A549 (cell line): ENCODE measurements at regions not wholly inside any gene's neighbourhood (a gene's known extent, or its start where the extent isn't known, plus 50 kb on each side); places are given as distances from the start of the nearest gene placed in this dataset.
A peak's percentile ranks its signal among the peaks of the same experiment; 100 is the strongest.

Experiments used
- ATAC-seq, 2 experiments: fragments of 200-7000 bp in 1 of 2; fragments of >200 bp in 1 of 2; cut with Nextera tagmentation in 1 of 2; cut with Tn5 transposase in 1 of 2; 3 replicates each; pipeline versions ENCODE4 v1.8.0 to v1.9.1; 2018 to 2020; ENCODE audit warnings: mild to moderate bottlenecking in 1 of 2, moderate library complexity in 1 of 2
- CTCF ChIA-PET: fragments of 300-600 bp; sonication (Branson Sonifier 250); formaldehyde crosslinking; extraction: SDS; loops from one replicate; lab custom pipeline; 2021; ENCODE audit warnings: antibody characterized with exemption, inconsistent platforms; lab: Yijun Ruan, JAX
- POLR2A ChIA-PET: fragments of 350-600 bp; formaldehyde crosslinking; extraction: SDS; loops from one replicate; lab custom pipeline; 2021; ENCODE audit warnings: antibody characterized with exemption, inconsistent platforms; lab: Yijun Ruan, JAX
- DNase-seq, 2 experiments: peaks; one replicate each; pipeline versions ENCODE4 v3.0.0 to v3.0.0-alpha.2; 2011 to 2016; ENCODE audit warnings: low read depth in 1 of 2, low spot score in 1 of 2
- FAIRE-seq: peaks from 2 replicates; lab custom pipeline; 2011; peaks lifted over from hg19 to GRCh38; lab: Jason Lieb, UNC
- H3K27ac ChIP-seq, 2 experiments: fragments of >200 bp; sonication (Bioruptor Twin); formaldehyde crosslinking; 3 replicates each; pipeline ENCODE4 v1.5.1; 2016 to 2017
- H3K4me1 ChIP-seq: fragments of >200 bp; sonication (Bioruptor Twin); formaldehyde crosslinking; 3 replicates; pipeline ENCODE4 v1.6.1; 2016
- H3K4me2 ChIP-seq: fragments of >200 bp; sonication (Bioruptor Twin); formaldehyde crosslinking; 3 replicates; pipeline ENCODE4 v1.6.1; 2016
- H3K4me3 ChIP-seq: fragments of >200 bp; sonication (Bioruptor Twin); formaldehyde crosslinking; 3 replicates; pipeline ENCODE4 v1.5.1; 2016
- H3K9me3 ChIP-seq: fragments of >200 bp; sonication (Bioruptor Twin); formaldehyde crosslinking; 3 replicates; pipeline ENCODE4 v1.6.1; 2016
- CEBPB ChIP-seq, 2 experiments: fragments of >200 bp in 1 of 2; sonication (Bioruptor Twin) in 1 of 2; formaldehyde crosslinking in 1 of 2; IDR thresholded peaks; 2 replicates each; pipeline ENCODE4 v1.6.1; 2012 to 2016
- EHMT2 ChIP-seq: fragments of 200-600 bp; sonication (generic); IDR thresholded peaks from 2 replicates; pipeline ENCODE4 v1.6.1; 2016; ENCODE audit warnings: antibody characterized with exemption, low read depth, mild to moderate bottlenecking, moderate library complexity
- ESRRA ChIP-seq: fragments of 150-350 bp; IDR thresholded peaks from 2 replicates; pipeline ENCODE4 v1.6.1; 2014; ENCODE audit warnings: mild to moderate bottlenecking, low read length, borderline replicate concordance
- FOSB ChIP-seq: fragments of 250-450 bp; sonication (Bioruptor Pico); IDR thresholded peaks from 2 replicates; pipeline ENCODE4 v1.5.0; 2020; ENCODE audit warnings: mild to moderate bottlenecking, moderate library complexity
- JUN ChIP-seq, 2 experiments: fragments of >200 bp; sonication (Bioruptor Twin); formaldehyde crosslinking; IDR thresholded peaks; 2 replicates in 1 of 2; 3 replicates in 1 of 2; pipeline ENCODE4 v1.6.1; 2016 to 2017
- KDM5A ChIP-seq: fragments of 200-600 bp; sonication (generic); IDR thresholded peaks from 2 replicates; pipeline ENCODE4 v1.6.1; 2016; ENCODE audit warnings: antibody characterized with exemption, mild to moderate bottlenecking
- MAFK ChIP-seq: fragments of 450-650 bp; IDR thresholded peaks from 2 replicates; pipeline ENCODE4 v1.6.1; 2014; ENCODE audit not compliant: partially characterized antibody
- MAZ ChIP-seq: fragments of 150-350 bp; IDR thresholded peaks from 2 replicates; pipeline ENCODE4 v1.6.1; 2014; ENCODE audit warnings: antibody characterized with exemption, low read depth, low read length, borderline replicate concordance
- NR3C1 ChIP-seq: fragments of >200 bp; sonication (Bioruptor Twin); formaldehyde crosslinking; IDR thresholded peaks from 3 replicates; pipeline ENCODE4 v1.6.1; 2017
- PHF8 ChIP-seq: fragments of 200-600 bp; sonication (generic); IDR thresholded peaks from 2 replicates; pipeline ENCODE4 v1.6.1; 2016; ENCODE audit warnings: low read depth, mild to moderate bottlenecking, antibody characterized with exemption, moderate library complexity, borderline replicate concordance
- POLR2A ChIP-seq: IDR thresholded peaks from 2 replicates; pipeline ENCODE4 v1.6.1; 2012; ENCODE audit warnings: mild to moderate bottlenecking, low read length
- POLR2AphosphoS2 ChIP-seq: conservative IDR thresholded peaks from 2 replicates; pipeline ENCODE4 v1.6.1; 2012; ENCODE audit warnings: low read length, improper control_type of control experiment, inconsistent platforms
- RCOR1 ChIP-seq: fragments of 150-350 bp; IDR thresholded peaks from 2 replicates; pipeline ENCODE4 v1.6.1; 2014; ENCODE audit warnings: antibody characterized with exemption, low read length, low read depth
- RFX5 ChIP-seq: fragments of 450-650 bp; IDR thresholded peaks from 2 replicates; pipeline ENCODE4 v1.7.1; 2014; ENCODE audit warnings: antibody characterized with exemption, mild to moderate bottlenecking, moderate library complexity
- RNF2 ChIP-seq: fragments of 200-600 bp; sonication (generic); IDR thresholded peaks from 2 replicates; pipeline ENCODE4 v1.6.1; 2016; ENCODE audit warnings: low read depth, mild to moderate bottlenecking, antibody characterized with exemption, moderate library complexity, borderline replicate concordance
- SMC3 ChIP-seq: fragments of >200 bp; sonication (Bioruptor Twin); formaldehyde crosslinking; IDR thresholded peaks from 3 replicates; pipeline ENCODE4 v1.6.1; 2018; ENCODE audit warnings: inconsistent platforms
- SREBF2 ChIP-seq: fragments of 450-650 bp; IDR thresholded peaks from 2 replicates; pipeline ENCODE4 v1.6.1; 2014; ENCODE audit warnings: mild to moderate bottlenecking, moderate library complexity
- TP53 ChIP-seq: fragments of 250-450 bp; sonication (Bioruptor Pico); IDR thresholded peaks from 2 replicates; pipeline ENCODE4 v1.5.0; 2021; ENCODE audit warnings: mild to moderate bottlenecking, moderate library complexity
- ZC3H11A ChIP-seq: fragments of 450-650 bp; IDR thresholded peaks from 2 replicates; pipeline ENCODE4 v1.6.1; 2014; ENCODE audit warnings: antibody characterized with exemption, mild to moderate bottlenecking
- ZNF302 ChIP-seq: fragments of 250-450 bp; sonication (Bioruptor Pico); IDR thresholded peaks from 2 replicates; pipeline ENCODE4 v1.9.0; 2021; ENCODE audit warnings: inconsistent platforms, mild to moderate bottlenecking, moderate library complexity
- WGBS: methylation state at CpG from one replicate; pipeline ENCODE4 v1.1.6; 2017; ENCODE audit errors: missing lambda C conversion rate; 5-methylcytosine and 5-hydroxymethylcytosine counted together
- TF ChIP-seq, protein P1 (sequence below): IDR thresholded peaks from 2 replicates; pipeline ENCODE4 v1.6.1; 2012
- TF ChIP-seq, protein P2 (sequence below): IDR thresholded peaks from 2 replicates; pipeline ENCODE4 v1.6.1; 2012; ENCODE audit warnings: low read depth, borderline replicate concordance
- TF ChIP-seq, protein P3 (sequence below): fragments of 250-450 bp; sonication (Bioruptor Pico); IDR thresholded peaks from 2 replicates; pipeline ENCODE4 v1.5.0; 2020; ENCODE audit warnings: low read depth, mild to moderate bottlenecking, moderate library complexity
- TF ChIP-seq, protein P4 (sequence below): fragments of >200 bp; sonication (Bioruptor Twin); formaldehyde crosslinking; IDR thresholded peaks from 3 replicates; pipeline ENCODE4 v1.6.1; 2016
- TF ChIP-seq, protein P5 (sequence below): fragments of 450-650 bp; IDR thresholded peaks from 2 replicates; pipeline ENCODE4 v1.6.1; 2014; ENCODE audit warnings: antibody characterized with exemption

DNA sequence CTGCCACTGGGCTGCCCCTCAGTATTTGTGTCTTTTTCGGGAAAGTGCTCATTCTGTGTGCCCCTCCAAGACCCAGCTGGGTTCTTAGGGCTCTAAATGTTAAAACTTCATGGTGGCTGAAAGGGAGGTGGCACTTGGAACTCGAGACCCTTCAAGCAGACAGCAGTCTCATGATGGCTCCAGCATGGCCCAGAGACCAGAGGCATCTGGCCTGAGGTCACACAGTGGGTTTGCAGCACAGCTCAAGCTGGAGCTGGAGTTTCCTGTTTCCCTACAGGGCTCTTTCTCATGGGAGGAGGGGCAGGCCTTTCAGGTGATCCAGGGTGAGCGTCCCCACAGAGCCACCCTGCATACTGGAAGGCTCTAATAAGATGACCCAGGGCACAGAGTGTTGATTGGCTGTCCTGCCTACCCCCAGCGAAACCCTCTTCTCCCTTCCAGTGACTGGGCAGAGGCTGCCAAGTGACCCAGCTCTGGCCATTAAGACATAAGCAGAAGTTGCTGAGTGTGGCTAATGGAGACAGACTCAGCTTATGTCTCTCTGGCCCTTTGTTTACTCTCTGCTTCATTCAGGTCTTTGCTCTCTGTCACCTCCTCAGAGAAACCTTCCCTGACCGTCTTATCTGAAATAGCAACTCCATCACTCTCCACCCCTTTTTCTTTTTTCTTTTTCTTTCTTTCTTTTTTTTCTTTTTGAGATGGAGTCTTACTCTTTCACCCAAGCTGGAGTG lies 166.6 kb upstream of the SMAD3 start:
- DNase-seq (no peak), FAIRE-seq (no peak), ATAC-seq (no peak)
- no peak overlapping the region for H3K4me3 ChIP-seq
- no peak for TF ChIP-seq JUN (IDR thresholded peaks at IDR 0.05)
- TF ChIP-seq, protein P1, sequence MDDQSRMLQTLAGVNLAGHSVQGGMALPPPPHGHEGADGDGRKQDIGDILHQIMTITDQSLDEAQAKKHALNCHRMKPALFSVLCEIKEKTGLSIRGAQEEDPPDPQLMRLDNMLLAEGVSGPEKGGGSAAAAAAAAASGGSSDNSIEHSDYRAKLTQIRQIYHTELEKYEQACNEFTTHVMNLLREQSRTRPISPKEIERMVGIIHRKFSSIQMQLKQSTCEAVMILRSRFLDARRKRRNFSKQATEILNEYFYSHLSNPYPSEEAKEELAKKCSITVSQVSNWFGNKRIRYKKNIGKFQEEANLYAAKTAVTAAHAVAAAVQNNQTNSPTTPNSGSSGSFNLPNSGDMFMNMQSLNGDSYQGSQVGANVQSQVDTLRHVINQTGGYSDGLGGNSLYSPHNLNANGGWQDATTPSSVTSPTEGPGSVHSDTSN, result no peak
- TF ChIP-seq MAFK, result peak; percentile 21
- 82% methylated on average over 5 of the region's 5 CpGs for WGBS
- ChIA-PET CTCF (interaction anchor here (1.5 to 17.6 kb wide), 6 partner anchors 13 to 280 kb away, joined by 4 to 261 read pairs (median 39); no protein-coding TSS in a partner anchor), POLR2A (no interaction called here)
- H3K27ac ChIP-seq, result peak overlapping the region in 1 of 2 experiments; percentile 61; a peak in 3 of 6 replicates
- H3K9me3 ChIP-seq, result no peaks in the 10 kb centered on the region
- no peak overlapping the region for H3K4me2 ChIP-seq
- H3K4me1 ChIP-seq, result peaks cover 43% of the 10 kb centered on the region

DNA sequence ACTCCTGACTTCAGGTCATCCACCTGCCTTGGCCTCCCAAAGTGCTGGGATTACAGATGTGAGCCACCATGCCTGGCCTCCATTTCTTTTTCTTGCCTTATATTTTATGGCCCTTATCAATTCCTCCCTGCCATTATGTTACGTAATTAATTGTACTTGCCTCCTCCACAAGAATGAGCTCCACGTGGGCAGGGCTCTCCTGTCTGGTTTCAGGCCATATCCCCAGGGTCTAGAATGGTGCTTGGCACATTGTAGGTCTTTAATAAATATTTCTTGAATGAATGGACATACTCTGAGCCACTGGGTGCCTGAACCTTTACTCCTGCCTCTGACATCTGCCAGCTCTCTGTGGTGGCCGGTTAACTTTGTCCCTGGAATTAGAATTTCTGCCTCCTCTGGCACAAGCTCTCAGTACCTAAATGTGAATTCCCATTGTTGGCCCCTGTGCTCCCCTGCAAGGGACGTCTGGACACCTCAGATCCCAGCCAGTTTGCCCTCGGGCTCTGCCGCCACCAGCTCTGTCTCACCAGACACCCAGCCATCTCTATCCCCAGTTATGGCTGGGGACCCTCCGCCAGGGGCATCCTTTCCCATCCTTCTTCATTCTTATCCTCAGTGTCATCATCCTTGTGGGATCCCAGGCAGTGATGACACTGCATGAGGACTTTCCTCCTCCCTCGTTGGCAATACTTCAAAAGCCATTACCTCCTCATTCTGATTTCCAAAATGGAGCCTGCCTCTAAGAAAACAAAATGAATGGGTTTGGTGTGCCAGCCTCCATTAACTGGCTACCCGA lies 165.6 kb upstream of the SMAD3 start:
- 83% methylated on average over 9 of the region's 9 CpGs for WGBS
- FAIRE-seq (no peak), ATAC-seq (no peak)

DNA sequence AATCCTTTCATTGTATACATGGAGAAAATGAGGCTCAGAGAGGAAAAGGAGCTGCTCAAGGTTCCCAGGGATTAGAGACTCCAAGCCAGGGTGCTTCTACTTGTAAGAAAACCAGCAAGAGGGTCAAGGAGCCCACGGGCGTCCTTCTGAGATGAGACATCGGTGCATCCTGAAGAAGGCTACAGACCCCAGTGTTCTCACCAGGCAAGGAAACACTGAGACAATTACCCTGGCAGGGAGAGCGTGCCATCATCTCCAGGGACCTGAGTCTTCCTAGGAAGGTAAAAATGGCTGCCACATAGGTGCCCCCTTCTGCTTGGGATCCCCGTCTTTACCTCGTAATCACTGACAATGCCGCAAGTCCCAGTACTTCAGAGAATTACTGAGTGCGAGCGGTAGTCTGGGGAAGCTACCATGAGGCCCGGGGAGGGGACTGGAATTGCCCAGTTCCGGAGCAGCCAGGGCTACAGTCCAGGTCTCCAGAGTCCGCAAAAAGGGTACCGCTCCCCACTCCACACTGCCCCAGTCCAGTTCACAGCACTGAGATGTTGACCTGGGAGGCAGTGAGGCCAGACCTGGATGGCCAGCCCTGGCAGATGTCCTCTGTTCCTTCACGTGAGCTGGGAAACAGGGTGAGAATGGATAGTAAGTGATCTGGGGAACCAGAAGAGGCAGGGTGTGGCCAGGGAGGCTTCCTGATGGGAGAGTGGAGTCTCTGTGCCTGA lies 164.7 kb upstream of the SMAD3 start:
- no peak for FAIRE-seq

More for the DNA sequence above, 165.6 kb upstream of the SMAD3 start:
- peak overlapping the region in 1 of 2 experiments; percentile 61; a peak in 3 of 6 replicates for H3K27ac ChIP-seq
- no peak overlapping the region for H3K4me3 ChIP-seq
- no peak for DNase-seq
- H3K4me2 ChIP-seq, result no peak overlapping the region
- TF ChIP-seq SMC3 (no peak), RCOR1 (no peak), RFX5 (no peak), PHF8 (no peak), ESRRA (no peak), ZNF302 (CRISPR knock-in tag) (no peak), RNF2 (no peak)
- TF ChIP-seq, protein P1, result no peak
- CTCF ChIA-PET, result interaction anchor here (1.1 to 17.6 kb wide), 9 partner anchors 14 to 281 kb away, joined by 3 to 261 read pairs (median 7); no protein-coding TSS in a partner anchor
- POLR2A ChIA-PET, result no interaction called here
- H3K9me3 ChIP-seq, result no peaks in the 10 kb centered on the region
- H3K4me1 ChIP-seq, result peaks cover 37% of the 10 kb centered on the region

More for the DNA sequence above, 164.7 kb upstream of the SMAD3 start:
- ATAC-seq (0 out of 6 replicates have a peak, but pooled peaks of 1 of the 2 experiments have one; percentile 13), DNase-seq (no peak)
- H3K4me2 ChIP-seq, result no peak overlapping the region
- 91% methylated on average over 14 of the region's 14 CpGs for WGBS
- H3K4me3 ChIP-seq, result no peak overlapping the region
- H3K9me3 ChIP-seq, result peaks cover 6% of the 10 kb centered on the region
- peaks cover 29% of the 10 kb centered on the region for H3K4me1 ChIP-seq
- ChIA-PET POLR2A (interaction anchor here (1.0 kb wide), 1 partner anchor 31 kb away, joined by 6 read pairs; no protein-coding TSS in a partner anchor), CTCF (interaction anchor here (1.1 to 17.6 kb wide), 8 partner anchors 15 to 55 kb away, joined by 3 to 261 read pairs (median 9); no protein-coding TSS in a partner anchor)
- peak overlapping the region; percentile 1 to 61; a peak in 3 of 6 replicates for H3K27ac ChIP-seq
- TF ChIP-seq KDM5A, result no peak
- no peak for TF ChIP-seq ZNF302 (CRISPR knock-in tag)
- TF ChIP-seq EHMT2, result no peak
- no peak for TF ChIP-seq POLR2AphosphoS2
- no peak for TF ChIP-seq MAZ
- TF ChIP-seq CEBPB (IDR thresholded peaks at IDR 0.05), result no peak
- no peak for TF ChIP-seq NR3C1
- TF ChIP-seq ZC3H11A, result no peak
- TF ChIP-seq POLR2A, result no peak
- TF ChIP-seq, protein P2, sequence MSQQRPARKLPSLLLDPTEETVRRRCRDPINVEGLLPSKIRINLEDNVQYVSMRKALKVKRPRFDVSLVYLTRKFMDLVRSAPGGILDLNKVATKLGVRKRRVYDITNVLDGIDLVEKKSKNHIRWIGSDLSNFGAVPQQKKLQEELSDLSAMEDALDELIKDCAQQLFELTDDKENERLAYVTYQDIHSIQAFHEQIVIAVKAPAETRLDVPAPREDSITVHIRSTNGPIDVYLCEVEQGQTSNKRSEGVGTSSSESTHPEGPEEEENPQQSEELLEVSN, result no peak
- TF ChIP-seq FOSB (CRISPR knock-in tag), result no peak
- TF ChIP-seq, protein P3, sequence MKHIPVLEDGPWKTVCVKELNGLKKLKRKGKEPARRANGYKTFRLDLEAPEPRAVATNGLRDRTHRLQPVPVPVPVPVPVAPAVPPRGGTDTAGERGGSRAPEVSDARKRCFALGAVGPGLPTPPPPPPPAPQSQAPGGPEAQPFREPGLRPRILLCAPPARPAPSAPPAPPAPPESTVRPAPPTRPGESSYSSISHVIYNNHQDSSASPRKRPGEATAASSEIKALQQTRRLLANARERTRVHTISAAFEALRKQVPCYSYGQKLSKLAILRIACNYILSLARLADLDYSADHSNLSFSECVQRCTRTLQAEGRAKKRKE (CRISPR knock-in tag), result no peak
- TF ChIP-seq, protein P4, sequence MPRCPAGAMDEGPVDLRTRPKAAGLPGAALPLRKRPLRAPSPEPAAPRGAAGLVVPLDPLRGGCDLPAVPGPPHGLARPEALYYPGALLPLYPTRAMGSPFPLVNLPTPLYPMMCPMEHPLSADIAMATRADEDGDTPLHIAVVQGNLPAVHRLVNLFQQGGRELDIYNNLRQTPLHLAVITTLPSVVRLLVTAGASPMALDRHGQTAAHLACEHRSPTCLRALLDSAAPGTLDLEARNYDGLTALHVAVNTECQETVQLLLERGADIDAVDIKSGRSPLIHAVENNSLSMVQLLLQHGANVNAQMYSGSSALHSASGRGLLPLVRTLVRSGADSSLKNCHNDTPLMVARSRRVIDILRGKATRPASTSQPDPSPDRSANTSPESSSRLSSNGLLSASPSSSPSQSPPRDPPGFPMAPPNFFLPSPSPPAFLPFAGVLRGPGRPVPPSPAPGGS, result no peak
- no peak for TF ChIP-seq MAFK
- TF ChIP-seq, protein P5, sequence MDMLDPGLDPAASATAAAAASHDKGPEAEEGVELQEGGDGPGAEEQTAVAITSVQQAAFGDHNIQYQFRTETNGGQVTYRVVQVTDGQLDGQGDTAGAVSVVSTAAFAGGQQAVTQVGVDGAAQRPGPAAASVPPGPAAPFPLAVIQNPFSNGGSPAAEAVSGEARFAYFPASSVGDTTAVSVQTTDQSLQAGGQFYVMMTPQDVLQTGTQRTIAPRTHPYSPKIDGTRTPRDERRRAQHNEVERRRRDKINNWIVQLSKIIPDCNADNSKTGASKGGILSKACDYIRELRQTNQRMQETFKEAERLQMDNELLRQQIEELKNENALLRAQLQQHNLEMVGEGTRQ, result no peak
- TF ChIP-seq JUN (IDR thresholded peaks at IDR 0.05), result no peak
- TF ChIP-seq SREBF2, result no peak
- no peak for TF ChIP-seq TP53 (CRISPR knock-in tag)
